ENCODE measurements at regions not wholly inside any gene's neighbourhood (a gene's known extent, or its start where the extent isn't known, plus 50 kb on each side); places are given as distances from the start of the nearest gene placed in this dataset.

DNA sequence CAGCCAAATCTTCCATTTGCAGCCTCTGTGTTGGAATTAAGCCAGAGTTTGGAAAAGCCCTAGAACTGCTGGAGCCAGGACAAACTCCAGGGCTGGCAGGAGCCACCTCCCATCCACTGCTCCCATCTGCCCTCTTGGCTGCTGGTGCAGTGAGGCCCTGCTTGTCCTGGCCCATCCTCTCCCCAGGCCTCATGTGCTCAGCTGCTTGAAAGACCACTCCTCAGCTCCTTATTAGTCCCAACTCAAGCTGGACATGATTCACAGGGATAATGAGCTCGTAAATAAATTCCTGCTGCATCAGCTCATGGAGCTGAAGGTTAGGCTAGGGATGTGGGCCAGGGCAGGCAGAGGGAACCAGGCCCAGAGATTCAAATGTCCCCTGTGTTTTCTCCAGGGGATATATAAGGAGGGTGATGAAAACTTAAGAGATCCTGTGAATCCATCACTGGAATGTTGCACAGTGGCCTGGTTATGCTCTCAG lies 282.8 kb downstream of the RPS24 start:
- Histone ChIP-seq H3K36me3 (no peaks in the 10 kb centered on the region), H3K9me3 (no peaks in the 10 kb centered on the region), H3K4me1 (no peaks in the 10 kb centered on the region), H3K4me3 (no peak overlapping the region), H3K27ac (no peak overlapping the region), H3K27me3 (no peaks in the 10 kb centered on the region)
- peak; percentile 54 to 84 (median 65) for ATAC-seq
- intact Hi-C loops (cut with DNase I) = no loop called here
- no CpG with 5 or more reads among the region's 1 CpG for WGBS (ENCODE audit: insufficient coverage, low coverage, low lambda C conversion rate, missing lambda C conversion rate)
- TF ChIP-seq, protein P1, sequence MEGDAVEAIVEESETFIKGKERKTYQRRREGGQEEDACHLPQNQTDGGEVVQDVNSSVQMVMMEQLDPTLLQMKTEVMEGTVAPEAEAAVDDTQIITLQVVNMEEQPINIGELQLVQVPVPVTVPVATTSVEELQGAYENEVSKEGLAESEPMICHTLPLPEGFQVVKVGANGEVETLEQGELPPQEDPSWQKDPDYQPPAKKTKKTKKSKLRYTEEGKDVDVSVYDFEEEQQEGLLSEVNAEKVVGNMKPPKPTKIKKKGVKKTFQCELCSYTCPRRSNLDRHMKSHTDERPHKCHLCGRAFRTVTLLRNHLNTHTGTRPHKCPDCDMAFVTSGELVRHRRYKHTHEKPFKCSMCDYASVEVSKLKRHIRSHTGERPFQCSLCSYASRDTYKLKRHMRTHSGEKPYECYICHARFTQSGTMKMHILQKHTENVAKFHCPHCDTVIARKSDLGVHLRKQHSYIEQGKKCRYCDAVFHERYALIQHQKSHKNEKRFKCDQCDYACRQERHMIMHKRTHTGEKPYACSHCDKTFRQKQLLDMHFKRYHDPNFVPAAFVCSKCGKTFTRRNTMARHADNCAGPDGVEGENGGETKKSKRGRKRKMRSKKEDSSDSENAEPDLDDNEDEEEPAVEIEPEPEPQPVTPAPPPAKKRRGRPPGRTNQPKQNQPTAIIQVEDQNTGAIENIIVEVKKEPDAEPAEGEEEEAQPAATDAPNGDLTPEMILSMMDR (IDR thresholded peaks at IDR 0.05) = no peak
- TF ChIP-seq POLR2A (IDR thresholded peaks at IDR 0.05) = no peak
- peak in 1 of 3 donors; percentile 61 for DNase-seq

DNA sequence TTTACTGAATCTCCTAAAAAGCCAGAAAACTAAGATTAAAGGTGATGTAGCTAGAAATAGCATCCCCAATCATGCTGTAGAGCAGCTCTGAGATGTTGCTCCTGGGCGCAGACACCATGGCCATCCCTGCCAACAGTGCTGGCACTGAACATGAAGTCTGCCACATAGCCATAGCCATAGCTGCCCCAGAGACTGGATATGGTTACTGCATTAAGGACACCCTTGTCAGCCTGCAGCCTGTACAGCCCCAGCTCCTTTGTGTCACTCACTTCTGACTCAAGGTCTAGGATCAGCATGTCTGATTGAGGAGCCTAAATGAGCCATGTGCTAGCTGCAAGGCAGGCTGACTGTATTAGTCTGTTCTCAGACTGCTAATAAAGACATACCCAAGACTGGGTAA lies 284.6 kb downstream of the RPS24 start:
- Histone ChIP-seq H3K36me3 (no peaks in the 10 kb centered on the region), H3K27ac (no peak overlapping the region), H3K9me3 (no peaks in the 10 kb centered on the region), H3K4me1 (no peaks in the 10 kb centered on the region), H3K4me3 (no peak overlapping the region), H3K27me3 (no peaks in the 10 kb centered on the region)
- no peak for ATAC-seq
- intact Hi-C loops (cut with DNase I) = no loop called here
- 88% methylated on average over 1 of the region's 1 CpG for WGBS (ENCODE audit: insufficient coverage, low coverage, low lambda C conversion rate, missing lambda C conversion rate)
- DNase-seq = peak in 1 of 3 donors; percentile 12
- TF ChIP-seq POLR2A (IDR thresholded peaks at IDR 0.05) = no peak
- TF ChIP-seq, protein P1 (IDR thresholded peaks at IDR 0.05) = no peak

DNA sequence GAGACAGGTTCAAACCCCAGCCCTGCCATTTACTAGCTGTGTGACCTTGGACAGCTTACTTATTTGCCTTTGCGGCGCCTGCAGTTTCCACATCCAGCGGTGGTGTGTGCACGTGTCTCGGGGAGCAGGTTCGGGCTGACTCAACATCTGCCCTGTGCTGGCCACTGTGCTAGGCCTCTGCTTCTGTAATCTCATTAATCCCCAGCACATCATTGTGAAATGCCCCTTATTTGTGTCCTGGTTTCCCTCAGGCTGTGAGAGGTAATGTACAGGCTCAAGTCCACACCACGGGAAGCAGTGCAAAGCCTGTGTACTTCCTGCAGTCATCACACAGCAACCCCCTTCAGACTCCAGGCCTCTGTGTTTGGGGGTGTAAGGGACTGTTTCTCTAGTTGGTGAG lies 285.7 kb downstream of the RPS24 start:
- Histone ChIP-seq H3K36me3 (no peaks in the 10 kb centered on the region), H3K9me3 (no peaks in the 10 kb centered on the region), H3K27me3 (no peaks in the 10 kb centered on the region), H3K4me3 (no peak overlapping the region), H3K27ac (no peak overlapping the region), H3K4me1 (no peaks in the 10 kb centered on the region)
- ATAC-seq (peak in 1 of 4 donors; percentile 78), DNase-seq (peak in 2 of 3 donors; percentile 22 to 50)
- TF ChIP-seq, protein P1 (IDR thresholded peaks at IDR 0.05) = no peak
- TF ChIP-seq POLR2A (IDR thresholded peaks at IDR 0.05) = no peak
- WGBS (ENCODE audit: insufficient coverage, low coverage, low lambda C conversion rate, missing lambda C conversion rate) = 53% methylated on average over 7 of the region's 7 CpGs
- intact Hi-C loops (cut with DNase I) = no loop called here

DNA sequence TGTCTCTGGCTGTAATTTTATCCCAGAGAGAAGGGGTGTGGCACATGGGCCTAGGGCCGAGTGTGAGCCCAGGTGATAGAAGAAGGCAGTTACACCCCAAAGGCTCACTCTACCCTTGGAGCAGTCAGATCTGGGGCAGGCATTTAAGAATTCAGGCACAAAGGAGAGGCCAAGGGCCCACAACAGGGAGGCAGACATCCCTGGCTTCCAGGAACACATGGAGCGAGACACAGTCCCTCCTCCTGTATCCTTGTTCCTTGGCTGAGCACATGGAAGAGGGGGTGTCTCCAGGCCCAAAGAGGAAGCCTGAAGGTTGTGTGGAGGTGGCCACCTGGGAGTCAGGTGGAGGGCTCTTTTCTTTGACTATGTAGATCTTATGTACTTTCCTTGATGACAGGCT lies 286.2 kb downstream of the RPS24 start:
- peak in 1 of 3 donors; percentile 16 for DNase-seq
- ATAC-seq = no peak

More for the DNA sequence above, 286.2 kb downstream of the RPS24 start:
- 100% methylated on average over 1 of the region's 2 CpGs for WGBS (ENCODE audit: insufficient coverage, low coverage, low lambda C conversion rate, missing lambda C conversion rate)
- no peaks in the 10 kb centered on the region for H3K27me3 ChIP-seq
- H3K4me3 ChIP-seq = no peak overlapping the region
- H3K36me3 ChIP-seq = no peaks in the 10 kb centered on the region
- no peaks in the 10 kb centered on the region for H3K9me3 ChIP-seq
- H3K4me1 ChIP-seq = no peaks in the 10 kb centered on the region
- intact Hi-C loops (cut with DNase I) = no loop called here
- H3K27ac ChIP-seq = no peak overlapping the region
- no peak for TF ChIP-seq POLR2A (IDR thresholded peaks at IDR 0.05)
- TF ChIP-seq, protein P1 (IDR thresholded peaks at IDR 0.05) = no peak

All from right lobe of liver (tissue), 6 donors.